ENCODE measurements at regions not wholly inside any gene's neighbourhood (a gene's known extent, or its start where the extent isn't known, plus 50 kb on each side); places are given as distances from the start of the nearest gene placed in this dataset.

GRCh38 chr2:237222601-237223041 lies 136.9 kb downstream of the COPS8 start:
- H3K4me1 ChIP-seq (ENCODE audit: control insufficient read depth, low read depth, low read length), result peaks cover 4% of the 10 kb centered on the region
- H3K4me3 ChIP-seq (ENCODE audit: low read length), result no peak overlapping the region
- H2BK15ac ChIP-seq (replicated peaks; ENCODE audit: low read depth), result no peak overlapping the region
- no peak overlapping the region for H3K56ac ChIP-seq (ENCODE audit: low read length)
- H3K27me3 ChIP-seq (ENCODE audit: insufficient read depth, low read length, poor library complexity), result no peaks in the 10 kb centered on the region
- no CpG with 5 or more reads among the region's 4 CpGs for WGBS (ENCODE audit: extremely low coverage, insufficient coverage, low lambda C conversion rate)
- no peak overlapping the region for H4K5ac ChIP-seq (ENCODE audit: low read length)
- H2BK120ac ChIP-seq (ENCODE audit: low read depth, low read length), result no peak overlapping the region
- no peaks in the 10 kb centered on the region for H3K36me3 ChIP-seq (ENCODE audit: control insufficient read depth, insufficient read depth, low read length)
- H3K79me2 ChIP-seq (ENCODE audit: control insufficient read depth, insufficient read depth, low read length), result no peaks in the 10 kb centered on the region
- no peak overlapping the region for H2BK5ac ChIP-seq (ENCODE audit: low read length)
- no peak overlapping the region for H4K8ac ChIP-seq (ENCODE audit: low read depth, low read length)
- H3K27ac ChIP-seq (ENCODE audit: low read depth, low read length), result no peak overlapping the region
- no peak overlapping the region for H3K23ac ChIP-seq (ENCODE audit: low read length)
- H3K4ac ChIP-seq (ENCODE audit: low read depth, low read length), result no peak overlapping the region
- H3K9ac ChIP-seq (ENCODE audit: low read length), result no peak overlapping the region
- H2AK5ac ChIP-seq (ENCODE audit: low read length), result no peak overlapping the region
- H3K4me2 ChIP-seq (ENCODE audit: low read length), result no peak overlapping the region
- no peak overlapping the region for H3K18ac ChIP-seq (ENCODE audit: low read length)
- H3K79me1 ChIP-seq (ENCODE audit: low read length), result no peaks in the 10 kb centered on the region
- DNase-seq, result no peak

GRCh38 chr2:237223201-237223861 lies 137.6 kb downstream of the COPS8 start:
- Histone ChIP-seq H3K9ac (ENCODE audit: low read length) (no peak overlapping the region), H4K8ac (ENCODE audit: low read depth, low read length) (no peak overlapping the region), H3K4me3 (ENCODE audit: low read length) (no peak overlapping the region)

GRCh38 chr2:237227190-237227589 lies 141.5 kb downstream of the COPS8 start:
- H3K4me1 ChIP-seq (ENCODE audit: control insufficient read depth, low read depth, low read length), result no peaks in the 10 kb centered on the region
- H2BK15ac ChIP-seq (replicated peaks; ENCODE audit: low read depth), result no peak overlapping the region
- no peak overlapping the region for H3K27ac ChIP-seq (ENCODE audit: low read depth, low read length)
- H3K4ac ChIP-seq (ENCODE audit: low read depth, low read length), result no peak overlapping the region
- no peaks in the 10 kb centered on the region for H3K27me3 ChIP-seq (ENCODE audit: insufficient read depth, low read length, poor library complexity)
- no CpG with 5 or more reads among the region's 2 CpGs for WGBS (ENCODE audit: extremely low coverage, insufficient coverage, low lambda C conversion rate)
- no peak overlapping the region for H4K5ac ChIP-seq (ENCODE audit: low read length)
- no peaks in the 10 kb centered on the region for H3K79me2 ChIP-seq (ENCODE audit: control insufficient read depth, insufficient read depth, low read length)
- no peak overlapping the region for H2AK5ac ChIP-seq (ENCODE audit: low read length)
- H2BK5ac ChIP-seq (ENCODE audit: low read length), result no peak overlapping the region
- no peak overlapping the region for H3K9ac ChIP-seq (ENCODE audit: low read length)
- no peaks in the 10 kb centered on the region for H3K36me3 ChIP-seq (ENCODE audit: control insufficient read depth, insufficient read depth, low read length)
- H3K23ac ChIP-seq (ENCODE audit: low read length), result no peak overlapping the region
- no peak overlapping the region for H2BK120ac ChIP-seq (ENCODE audit: low read depth, low read length)
- no peak overlapping the region for H3K56ac ChIP-seq (ENCODE audit: low read length)
- H3K18ac ChIP-seq (ENCODE audit: low read length), result no peak overlapping the region
- DNase-seq, result no peak
- H3K4me3 ChIP-seq (ENCODE audit: low read length), result no peak overlapping the region
- H3K79me1 ChIP-seq (ENCODE audit: low read length), result no peaks in the 10 kb centered on the region
- H3K4me2 ChIP-seq (ENCODE audit: low read length), result no peak overlapping the region
- H4K8ac ChIP-seq (ENCODE audit: low read depth, low read length), result no peak overlapping the region

More at GRCh38 chr2:237223201-237223861, 137.6 kb downstream of the COPS8 start:
- H3K36me3 ChIP-seq (ENCODE audit: control insufficient read depth, insufficient read depth, low read length), result no peaks in the 10 kb centered on the region
- no peaks in the 10 kb centered on the region for H3K4me1 ChIP-seq (ENCODE audit: control insufficient read depth, low read depth, low read length)
- no CpG with 5 or more reads among the region's 6 CpGs for WGBS (ENCODE audit: extremely low coverage, insufficient coverage, low lambda C conversion rate)
- H3K27ac ChIP-seq (ENCODE audit: low read depth, low read length), result no peak overlapping the region
- no peak overlapping the region for H2BK15ac ChIP-seq (replicated peaks; ENCODE audit: low read depth)
- no peak overlapping the region for H2BK120ac ChIP-seq (ENCODE audit: low read depth, low read length)
- no peak overlapping the region for H3K18ac ChIP-seq (ENCODE audit: low read length)
- no peak overlapping the region for H2BK5ac ChIP-seq (ENCODE audit: low read length)
- H3K79me1 ChIP-seq (ENCODE audit: low read length), result no peaks in the 10 kb centered on the region
- no peaks in the 10 kb centered on the region for H3K27me3 ChIP-seq (ENCODE audit: insufficient read depth, low read length, poor library complexity)
- H3K56ac ChIP-seq (ENCODE audit: low read length), result no peak overlapping the region
- H3K4me2 ChIP-seq (ENCODE audit: low read length), result no peak overlapping the region
- no peak overlapping the region for H3K4ac ChIP-seq (ENCODE audit: low read depth, low read length)
- H2AK5ac ChIP-seq (ENCODE audit: low read length), result no peak overlapping the region
- no peak for DNase-seq
- H3K79me2 ChIP-seq (ENCODE audit: control insufficient read depth, insufficient read depth, low read length), result no peaks in the 10 kb centered on the region
- no peak overlapping the region for H4K5ac ChIP-seq (ENCODE audit: low read length)
- no peak overlapping the region for H3K23ac ChIP-seq (ENCODE audit: low read length)

GRCh38 chr2:237227592-237228280 lies 142.0 kb downstream of the COPS8 start:
- Histone ChIP-seq H2BK5ac (ENCODE audit: low read length) (no peak overlapping the region), H3K56ac (ENCODE audit: low read length) (no peak overlapping the region), H2AK5ac (ENCODE audit: low read length) (no peak overlapping the region), H4K5ac (ENCODE audit: low read length) (no peak overlapping the region), H2BK15ac (replicated peaks; ENCODE audit: low read depth) (no peak overlapping the region), H3K79me2 (ENCODE audit: control insufficient read depth, insufficient read depth, low read length) (no peaks in the 10 kb centered on the region), H3K36me3 (ENCODE audit: control insufficient read depth, insufficient read depth, low read length) (no peaks in the 10 kb centered on the region), H3K79me1 (ENCODE audit: low read length) (no peaks in the 10 kb centered on the region), H4K8ac (ENCODE audit: low read depth, low read length) (no peak overlapping the region), H3K4me2 (ENCODE audit: low read length) (no peak overlapping the region), H3K4me1 (ENCODE audit: control insufficient read depth, low read depth, low read length) (no peaks in the 10 kb centered on the region), H3K18ac (ENCODE audit: low read length) (no peak overlapping the region), H3K27me3 (ENCODE audit: insufficient read depth, low read length, poor library complexity) (no peaks in the 10 kb centered on the region), H3K4me3 (ENCODE audit: low read length) (no peak overlapping the region), H3K4ac (ENCODE audit: low read depth, low read length) (no peak overlapping the region), H3K9ac (ENCODE audit: low read length) (no peak overlapping the region), H3K23ac (ENCODE audit: low read length) (no peak overlapping the region), H3K27ac (ENCODE audit: low read depth, low read length) (no peak overlapping the region), H2BK120ac (ENCODE audit: low read depth, low read length) (no peak overlapping the region)
- WGBS (ENCODE audit: extremely low coverage, insufficient coverage, low lambda C conversion rate), result no CpG with 5 or more reads among the region's 7 CpGs
- no peak for DNase-seq

- no peaks in the 10 kb centered on the region for H3K36me3 ChIP-seq (ENCODE audit: control insufficient read depth, insufficient read depth, low read length)
- no peak overlapping the region for H4K5ac ChIP-seq (ENCODE audit: low read length)
- no peak overlapping the region for H2BK5ac ChIP-seq (ENCODE audit: low read length)
- no peak overlapping the region for H3K4me3 ChIP-seq (ENCODE audit: low read length)
- H3K27ac ChIP-seq (ENCODE audit: low read depth, low read length), result no peak overlapping the region
- H3K4me2 ChIP-seq (ENCODE audit: low read length), result no peak overlapping the region
- no peaks in the 10 kb centered on the region for H3K79me1 ChIP-seq (ENCODE audit: low read length)
- H2BK120ac ChIP-seq (ENCODE audit: low read depth, low read length), result no peak overlapping the region
- no peak overlapping the region for H3K9ac ChIP-seq (ENCODE audit: low read length)
- no peak overlapping the region for H3K23ac ChIP-seq (ENCODE audit: low read length)
- no peak overlapping the region for H3K18ac ChIP-seq (ENCODE audit: low read length)
- WGBS (ENCODE audit: extremely low coverage, insufficient coverage, low lambda C conversion rate), result no CpG with 5 or more reads among the region's 4 CpGs
- no peak overlapping the region for H3K4ac ChIP-seq (ENCODE audit: low read depth, low read length)
- H3K4me1 ChIP-seq (ENCODE audit: control insufficient read depth, low read depth, low read length), result no peaks in the 10 kb centered on the region
- H2BK15ac ChIP-seq (replicated peaks; ENCODE audit: low read depth), result no peak overlapping the region
- no peak overlapping the region for H3K56ac ChIP-seq (ENCODE audit: low read length)
- no peak overlapping the region for H4K8ac ChIP-seq (ENCODE audit: low read depth, low read length)
- H3K79me2 ChIP-seq (ENCODE audit: control insufficient read depth, insufficient read depth, low read length), result no peaks in the 10 kb centered on the region
- H2AK5ac ChIP-seq (ENCODE audit: low read length), result no peak overlapping the region
- no peaks in the 10 kb centered on the region for H3K27me3 ChIP-seq (ENCODE audit: insufficient read depth, low read length, poor library complexity)
- no peak for DNase-seq
Observed at GRCh38 chr2:237228281-237228625, 142.6 kb downstream of the COPS8 start.
